ENCODE measurements at regions not wholly inside any gene's neighbourhood (a gene's known extent, or its start where the extent isn't known, plus 50 kb on each side); places are given as distances from the start of the nearest gene placed in this dataset.

DNA sequence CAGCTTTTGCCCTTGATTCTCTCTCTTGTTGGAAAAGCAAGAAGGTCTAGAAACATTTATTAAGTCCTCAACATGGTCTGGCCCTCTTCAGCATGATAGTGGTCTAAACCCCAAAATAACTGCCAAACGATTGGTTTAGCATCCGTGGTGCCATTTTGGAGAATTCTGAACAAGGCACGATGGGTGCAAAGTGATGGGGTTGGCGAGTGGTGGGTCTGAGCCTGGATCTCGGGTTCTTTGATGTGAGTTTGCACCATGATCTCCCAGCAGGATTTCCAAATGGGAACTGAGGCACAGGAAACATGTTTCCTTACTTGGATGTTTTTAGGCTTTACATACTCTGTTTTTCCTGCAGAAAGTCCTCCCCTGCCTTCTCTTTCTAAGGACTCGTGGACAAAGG, 240.3 kb downstream of the MYCN start:
- no peak for DNase-seq

DNA sequence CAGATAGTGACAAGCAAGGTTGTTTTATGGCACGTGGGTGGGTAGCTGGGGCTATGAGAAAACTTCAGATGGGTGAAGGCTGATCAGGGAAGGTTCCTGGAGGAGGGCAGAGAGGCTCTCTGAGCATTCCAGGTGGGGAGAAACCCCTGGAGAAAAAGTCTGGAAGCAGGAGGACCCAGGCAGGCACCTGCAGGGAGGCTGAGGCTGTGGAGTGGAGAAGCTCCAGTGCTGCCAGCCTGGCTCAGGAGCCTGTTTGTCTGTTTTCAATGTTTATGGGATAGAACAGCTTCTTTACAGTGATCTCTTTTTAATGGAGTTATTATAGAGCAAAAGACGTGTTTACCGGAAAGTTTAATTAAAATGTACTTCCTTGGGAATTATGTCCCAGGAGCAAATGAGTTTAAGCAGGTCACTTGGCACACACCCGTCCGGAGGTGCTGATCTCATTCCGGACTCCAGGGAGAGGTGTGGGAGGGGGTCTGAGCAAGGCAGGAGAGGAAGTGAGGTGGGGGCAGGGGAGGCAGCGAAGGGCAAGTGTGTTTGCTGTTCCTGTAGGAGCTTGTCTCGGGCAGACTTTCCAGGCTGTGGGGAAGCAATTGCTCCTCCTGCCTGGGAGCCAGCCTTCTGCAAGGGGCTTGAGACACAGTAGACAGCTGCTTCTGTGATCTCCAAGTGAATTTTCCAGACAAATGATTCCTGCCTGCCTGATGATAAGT, 239.5 kb downstream of the MYCN start:
- no peak for DNase-seq

DNA sequence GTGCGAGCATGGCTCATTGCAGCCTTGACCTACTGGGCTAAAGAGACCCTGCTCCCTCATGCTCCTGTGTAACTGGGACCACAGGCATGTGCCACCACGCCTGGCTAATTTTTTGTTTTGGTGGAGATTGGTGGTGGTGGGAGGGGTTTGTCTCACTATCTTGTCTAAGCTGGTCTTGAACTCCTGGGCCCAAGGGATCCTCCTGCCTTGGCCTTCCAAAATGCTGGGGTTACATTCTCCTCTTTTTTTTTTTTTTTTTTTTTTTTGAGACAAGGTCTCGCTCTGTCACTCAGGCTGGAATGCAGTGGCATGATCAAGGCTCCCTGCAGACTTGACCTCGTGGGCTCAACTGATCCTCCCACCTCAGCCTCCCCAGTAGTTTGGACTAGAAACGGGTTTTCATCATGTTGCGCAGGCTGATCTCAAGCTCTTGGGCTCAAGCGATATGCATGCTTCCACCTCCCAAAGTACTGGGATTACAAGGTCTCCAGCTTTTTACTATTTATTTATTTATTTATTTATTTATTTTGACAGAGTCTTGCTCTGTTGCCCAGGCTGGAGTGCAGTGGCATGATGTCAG, 238.3 kb downstream of the MYCN start:
- no peak for DNase-seq

DNA sequence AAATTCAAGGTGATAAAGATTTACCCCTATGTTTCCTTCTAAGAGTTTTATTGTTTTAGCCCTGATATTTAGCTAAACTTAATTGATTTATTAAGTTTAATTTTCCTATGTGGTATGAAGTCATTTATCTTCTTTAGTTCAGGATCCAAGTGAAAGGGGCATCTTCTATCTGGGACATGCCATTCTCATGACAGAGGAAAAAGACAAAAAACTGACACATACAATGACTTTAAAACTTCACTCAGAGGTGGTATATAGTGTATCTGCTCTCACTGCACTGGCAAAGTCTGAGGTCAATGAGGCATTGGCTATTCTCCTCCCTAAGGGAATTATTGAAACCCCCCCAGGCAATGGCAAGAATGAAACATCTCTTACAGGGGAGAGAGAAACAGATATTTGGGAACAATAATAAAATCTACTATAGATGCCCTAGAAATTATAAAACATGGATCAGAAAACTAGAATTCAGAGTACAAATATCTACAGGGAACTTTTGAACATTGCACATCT, 237.4 kb downstream of the MYCN start:
- no peak for DNase-seq

DNA sequence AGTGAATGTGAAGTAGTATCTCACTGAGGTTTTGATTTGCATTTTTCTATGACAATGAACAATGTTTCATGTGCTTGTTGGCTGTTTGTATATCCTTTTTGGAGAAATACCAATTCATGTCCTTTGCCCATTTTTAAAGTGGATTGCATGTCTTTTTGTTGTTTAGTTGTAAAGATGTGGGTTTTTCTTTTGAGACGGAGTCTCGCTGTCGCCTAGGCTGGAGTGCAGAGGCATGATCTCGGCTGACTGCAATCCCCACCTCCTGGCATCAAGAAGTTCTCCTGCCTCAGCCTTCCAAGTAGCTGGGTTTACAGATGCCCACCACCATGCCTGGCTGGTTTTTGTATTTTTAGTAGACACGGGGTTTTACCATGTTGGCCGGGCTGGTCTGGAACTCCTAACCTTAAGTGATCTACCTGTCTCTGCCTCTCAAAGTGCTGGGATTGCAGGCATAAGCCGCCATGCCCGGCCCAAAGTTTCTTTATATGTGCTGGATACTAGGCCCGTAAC, 236.7 kb downstream of the MYCN start:
- DNase-seq = no peak

DNA sequence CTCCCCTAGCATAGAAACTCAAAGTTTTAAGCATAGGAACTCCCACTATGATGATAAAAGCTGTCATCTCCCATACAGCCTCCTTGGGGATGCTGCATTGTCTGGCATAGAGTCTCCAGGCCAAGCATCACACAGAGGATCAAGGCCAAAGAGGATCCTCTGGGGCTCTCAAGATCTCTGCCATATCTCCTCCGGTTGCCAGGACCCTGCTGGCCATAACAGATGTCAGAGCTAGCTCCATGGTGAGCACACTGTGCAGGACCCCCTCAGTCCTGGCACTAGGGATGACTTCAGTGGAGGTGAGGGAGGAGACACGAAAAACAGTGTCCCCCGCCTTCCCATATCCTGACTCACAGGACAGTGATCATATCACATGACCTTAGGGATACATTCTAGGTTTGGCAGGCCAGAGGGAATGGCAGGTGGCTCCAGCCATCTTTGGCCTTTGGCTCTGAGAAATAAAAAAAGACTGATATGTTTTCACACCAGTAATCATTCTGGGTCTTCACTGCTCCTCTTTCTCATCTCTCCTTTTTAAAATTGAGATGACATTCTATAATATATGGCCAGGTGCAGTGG, 235.0 kb downstream of the MYCN start:
- no peak for DNase-seq

DNA sequence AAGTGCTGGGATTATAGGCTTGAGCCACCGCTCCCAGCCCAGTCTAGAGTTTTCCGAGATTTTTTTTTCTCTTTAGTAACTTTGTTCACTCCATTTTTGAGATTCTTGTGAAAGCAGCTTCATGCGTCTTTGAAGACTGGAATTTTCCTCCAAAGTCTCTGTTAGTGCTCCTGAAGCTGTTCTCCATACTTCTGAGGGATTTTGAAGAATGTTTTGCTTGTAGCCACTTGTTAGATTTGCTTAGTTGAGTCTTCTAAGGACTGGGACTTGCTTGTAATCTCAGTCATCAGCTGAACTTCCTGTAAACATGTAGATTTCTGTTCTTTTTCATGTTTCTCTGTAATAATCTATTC, 234.3 kb downstream of the MYCN start:
- no peak for DNase-seq

DNA sequence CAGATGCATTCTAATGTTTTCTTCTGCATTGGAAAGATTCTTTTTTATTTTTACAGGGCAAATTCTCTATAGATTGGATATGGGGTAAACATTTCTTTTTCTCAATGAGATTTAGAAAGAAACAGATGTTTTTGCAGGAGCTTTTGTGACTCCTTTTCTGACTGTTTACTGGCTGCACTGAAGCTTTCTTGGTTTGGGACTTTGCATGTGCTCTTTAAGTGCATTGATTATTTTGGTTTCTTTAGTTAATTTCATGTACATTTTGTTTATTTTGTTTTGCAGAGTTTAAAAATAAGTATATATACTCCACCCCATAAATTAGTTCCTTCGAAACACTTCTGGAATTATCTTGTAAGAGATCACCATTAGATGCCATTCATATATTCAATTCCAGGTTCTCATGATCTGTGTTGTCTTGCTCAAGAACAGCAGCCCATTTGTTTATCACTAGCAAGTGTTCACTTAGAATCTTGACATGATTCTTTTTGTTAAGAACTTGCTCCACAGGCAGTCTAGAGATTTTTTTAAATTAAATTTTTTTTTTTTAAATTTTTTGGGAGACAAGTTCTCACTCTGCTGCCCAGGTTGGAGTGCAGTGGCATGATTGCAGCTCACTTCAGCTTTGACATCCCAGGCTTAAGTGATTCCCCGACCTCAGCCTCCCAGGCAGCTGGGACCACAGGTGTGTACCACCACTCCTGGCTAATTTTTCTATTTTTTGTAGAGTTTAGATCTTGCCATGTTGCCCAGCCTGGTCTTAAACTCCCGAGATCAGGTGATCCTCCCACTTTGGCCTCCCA, 233.7 kb downstream of the MYCN start:
- DNase-seq = no peak

DNA sequence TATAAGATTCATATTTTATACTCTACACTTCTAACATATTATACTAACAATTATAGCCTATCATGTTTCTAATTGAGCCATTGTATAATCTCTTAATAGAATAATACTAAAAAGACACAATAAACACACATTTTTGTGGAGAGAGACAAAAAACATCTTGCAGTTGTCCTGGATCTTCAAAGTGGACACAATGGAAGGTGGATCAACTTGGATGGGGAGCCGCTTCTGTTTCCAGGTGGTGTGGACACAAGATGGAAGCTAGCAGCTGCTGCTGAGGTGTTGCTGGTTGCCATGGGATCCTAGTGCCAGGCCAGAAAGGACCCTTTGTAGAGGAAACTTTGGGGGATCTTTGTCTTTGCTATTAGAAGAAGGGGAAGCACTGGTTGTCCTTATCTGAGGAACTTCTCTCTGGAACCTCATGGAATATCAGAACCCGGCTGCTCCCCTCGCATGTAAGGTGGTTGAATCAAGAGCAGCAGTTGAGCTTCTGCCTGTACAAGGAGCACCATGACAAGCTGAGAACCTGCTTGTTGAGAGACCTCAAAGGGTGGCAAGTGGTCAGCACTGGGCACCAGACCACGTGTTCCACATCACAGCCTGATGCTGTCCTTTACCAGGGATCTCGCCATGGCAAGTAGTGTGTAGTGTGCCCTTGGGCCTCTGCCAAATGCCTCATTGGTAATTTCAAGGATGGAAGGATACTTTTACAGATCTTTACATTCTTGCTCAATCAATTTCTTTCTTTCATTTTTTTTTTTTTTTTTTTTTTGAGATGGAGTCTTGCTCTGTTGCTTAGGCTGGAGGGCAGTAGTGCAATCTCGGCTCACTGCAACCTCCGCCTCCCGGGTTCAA, 232.2 kb downstream of the MYCN start:
- DNase-seq = no peak

DNA sequence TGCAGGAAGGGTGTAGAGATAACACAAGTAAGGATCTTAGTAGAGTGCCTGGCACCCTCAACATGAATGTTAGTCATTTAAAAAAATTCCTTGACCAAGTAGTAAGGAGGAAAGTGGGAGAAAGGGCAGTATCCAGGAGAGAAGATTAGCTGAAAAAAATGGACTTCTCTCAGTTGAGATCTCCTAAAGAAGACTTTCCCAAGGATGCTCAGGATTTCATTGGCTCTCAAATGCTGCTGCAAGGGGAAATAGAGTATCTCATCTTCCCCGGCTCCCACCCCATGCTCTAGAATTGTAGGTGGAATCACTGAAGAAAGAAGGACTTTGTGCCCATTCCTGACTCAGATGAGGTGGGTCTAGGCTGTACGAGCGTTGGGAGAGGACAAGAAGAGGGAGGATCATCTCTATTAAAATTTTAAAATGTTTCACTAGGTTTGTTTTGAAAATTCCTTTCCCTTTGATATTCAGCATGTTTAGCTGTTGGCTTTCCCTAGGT, 231.1 kb downstream of the MYCN start:
- no peak for DNase-seq

DNA sequence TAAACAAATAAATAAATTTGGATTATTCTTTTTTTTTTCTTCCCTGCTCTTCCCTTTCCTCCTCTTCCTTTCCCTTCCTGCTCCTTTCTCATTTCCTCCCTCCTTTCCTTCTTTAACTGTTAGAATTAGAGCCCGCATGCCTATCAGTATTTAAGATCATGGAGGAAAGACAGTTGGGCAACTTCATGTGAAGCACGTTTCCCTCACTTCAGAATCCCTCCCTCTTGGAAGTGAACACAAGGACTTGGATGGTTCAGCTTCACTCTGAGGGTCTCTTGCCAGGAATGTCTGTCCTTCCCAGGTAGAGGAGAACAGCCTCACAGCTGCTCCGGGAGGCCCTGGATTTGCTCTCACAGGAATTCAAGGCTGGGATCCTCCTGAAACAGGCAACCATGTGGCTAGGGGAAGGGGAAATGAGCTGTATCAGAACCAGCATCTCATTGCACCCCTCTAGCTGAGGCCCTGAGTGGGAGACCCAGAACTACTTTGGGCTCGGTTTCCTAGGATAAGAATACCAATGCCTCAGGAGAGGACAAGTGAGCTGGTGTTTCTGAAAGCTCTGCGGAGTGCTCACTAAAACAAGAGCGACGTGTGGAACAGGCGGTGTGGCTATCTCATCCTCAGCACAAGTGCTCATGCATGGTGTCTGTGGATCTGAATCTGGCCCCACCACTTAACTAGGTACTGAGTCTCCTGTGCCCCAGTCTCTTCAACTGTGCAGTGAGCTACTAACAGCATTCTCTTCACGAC, 230.5 kb downstream of the MYCN start:
- no peak for DNase-seq

DNA sequence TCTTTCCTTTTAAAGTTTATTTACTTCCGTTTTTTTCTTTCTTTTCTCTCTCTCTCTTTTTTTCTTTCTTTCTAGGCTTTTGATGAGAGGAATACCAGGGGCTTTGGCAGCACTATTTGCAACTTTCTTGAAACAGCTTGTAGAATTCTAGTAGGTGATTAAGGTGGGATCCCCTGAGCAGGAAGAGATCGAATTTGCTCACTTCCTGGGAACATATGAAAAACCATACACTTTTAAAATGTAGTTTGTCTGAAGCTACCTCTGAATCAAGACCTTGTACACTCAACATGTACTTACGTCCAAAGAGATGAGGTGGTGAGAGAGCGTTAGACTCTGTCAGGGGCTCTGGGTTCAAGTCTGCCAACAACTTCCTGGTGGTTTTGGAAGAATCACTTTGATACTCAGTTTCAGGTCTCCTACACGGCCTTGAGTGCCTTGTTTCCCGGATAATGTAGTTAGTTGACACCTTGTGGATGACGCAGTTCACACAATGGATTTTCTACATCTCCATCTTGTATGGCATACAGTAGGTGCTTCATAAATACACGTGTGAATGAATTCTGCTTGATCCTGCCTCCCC, 229.1 kb downstream of the MYCN start:
- DNase-seq = no peak

DNA sequence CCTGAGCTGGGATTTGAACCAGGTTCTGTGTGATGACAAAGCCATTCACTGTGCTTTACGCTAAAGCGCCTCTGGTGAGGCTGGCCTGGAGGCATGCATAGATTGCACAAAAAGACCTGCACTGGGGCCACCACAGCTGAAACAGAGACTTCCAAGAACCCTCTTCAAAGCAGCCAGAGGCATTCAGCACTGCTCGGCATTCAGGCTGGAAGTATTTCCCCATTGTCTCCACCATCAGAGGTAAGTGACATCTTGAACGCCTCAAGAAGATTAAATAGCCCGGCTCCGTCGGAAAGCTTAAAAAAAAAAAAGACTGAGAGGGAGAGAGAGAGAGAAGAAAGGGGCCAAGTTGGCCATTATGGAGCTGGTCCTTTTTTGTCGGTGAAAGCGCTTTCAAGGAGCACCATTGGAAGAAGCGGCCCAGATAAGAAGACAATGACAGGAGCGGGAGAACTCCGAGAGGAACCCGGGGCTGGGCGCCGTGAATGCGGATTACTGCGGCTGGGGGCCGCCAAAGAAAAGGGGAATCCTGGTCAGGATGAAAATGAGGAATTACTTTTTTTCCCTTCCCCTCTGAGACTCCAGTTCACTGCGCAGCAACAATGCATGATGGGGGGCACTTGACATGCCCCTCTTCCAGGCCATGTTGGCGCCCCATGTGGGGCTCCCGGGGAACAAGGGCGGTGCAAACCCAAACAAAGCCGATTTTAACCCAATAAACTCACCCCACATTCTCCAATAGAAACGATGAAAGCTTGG, 228.3 kb downstream of the MYCN start:
- DNase-seq = no peak

DNA sequence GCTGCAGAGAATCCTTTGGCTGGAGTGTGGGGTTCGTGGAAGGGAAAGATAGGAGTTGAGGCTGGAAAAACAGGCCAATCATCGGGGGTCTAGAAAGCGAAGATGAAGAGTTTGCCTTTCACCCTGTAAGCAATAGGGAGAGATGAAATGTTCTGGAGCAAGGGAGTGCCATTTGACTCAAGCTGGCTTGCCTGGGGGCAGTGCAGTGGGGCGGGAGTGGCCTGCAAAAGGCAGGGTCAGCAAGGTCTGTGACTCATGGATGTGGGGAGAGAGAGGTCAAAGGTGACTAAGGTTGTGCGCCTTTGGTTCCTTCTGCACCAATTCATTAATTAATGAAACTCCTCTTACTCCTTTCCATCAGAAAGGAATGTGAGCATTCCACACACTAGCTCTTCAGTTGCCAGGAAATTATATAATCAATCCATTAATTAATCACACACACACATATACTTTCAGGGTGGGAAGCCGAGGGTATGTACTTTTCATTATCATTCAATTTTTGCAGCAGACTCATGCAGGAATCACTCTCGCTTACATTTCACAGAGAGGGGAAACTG, 227.6 kb downstream of the MYCN start:
- DNase-seq = no peak

DNA sequence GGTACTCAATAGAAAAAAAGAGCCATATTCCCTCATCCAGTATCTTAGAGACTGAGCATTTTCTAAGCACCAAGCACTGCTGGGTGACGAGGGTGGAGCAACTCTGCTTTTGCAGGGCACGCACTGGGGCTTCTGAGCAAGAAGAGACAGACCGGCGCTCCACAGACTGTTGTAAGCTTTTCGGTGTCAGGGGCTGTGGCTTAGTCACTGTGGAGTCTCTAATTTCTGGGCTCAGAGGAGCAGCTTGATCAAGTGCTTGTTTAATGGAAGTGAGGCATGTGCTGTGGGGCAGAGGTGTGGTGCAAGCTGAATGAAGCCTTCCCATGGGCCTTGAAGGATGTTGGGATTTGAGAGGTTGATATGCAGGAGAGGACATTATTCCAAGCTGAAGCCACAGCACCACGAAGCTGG, 227.1 kb downstream of the MYCN start:
- DNase-seq = no peak

DNA sequence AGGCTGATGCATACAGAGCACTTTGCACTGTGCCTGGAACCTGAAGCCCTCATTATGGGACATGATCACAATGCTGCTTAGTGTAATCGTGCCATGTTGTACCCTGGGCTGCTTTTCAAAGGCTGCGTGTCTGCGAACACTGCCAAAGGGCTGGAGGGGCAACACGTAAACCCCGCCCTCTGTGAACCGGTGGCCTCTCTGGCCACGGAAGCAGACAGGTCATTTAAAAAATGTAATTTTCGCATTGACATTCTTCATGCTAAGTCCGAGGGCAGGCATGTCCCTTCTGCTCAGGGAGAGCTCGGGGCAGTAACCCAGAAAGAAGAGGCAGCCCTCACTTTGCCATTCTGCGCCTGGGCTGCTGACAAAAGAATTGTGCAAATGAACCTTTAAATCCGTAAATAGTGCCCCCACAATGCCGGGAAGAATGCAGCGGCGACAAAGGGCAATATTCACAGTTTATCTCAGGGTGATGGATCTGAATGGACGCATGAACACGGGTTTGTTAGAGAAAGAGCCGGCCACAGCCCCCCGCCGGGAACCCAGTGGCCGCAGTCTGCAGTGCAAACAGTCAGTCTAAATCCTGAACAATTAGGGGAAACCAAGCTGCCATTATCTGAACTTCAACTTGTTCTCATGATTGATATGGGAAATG, 226.1 kb downstream of the MYCN start:
- no peak for DNase-seq

DNA sequence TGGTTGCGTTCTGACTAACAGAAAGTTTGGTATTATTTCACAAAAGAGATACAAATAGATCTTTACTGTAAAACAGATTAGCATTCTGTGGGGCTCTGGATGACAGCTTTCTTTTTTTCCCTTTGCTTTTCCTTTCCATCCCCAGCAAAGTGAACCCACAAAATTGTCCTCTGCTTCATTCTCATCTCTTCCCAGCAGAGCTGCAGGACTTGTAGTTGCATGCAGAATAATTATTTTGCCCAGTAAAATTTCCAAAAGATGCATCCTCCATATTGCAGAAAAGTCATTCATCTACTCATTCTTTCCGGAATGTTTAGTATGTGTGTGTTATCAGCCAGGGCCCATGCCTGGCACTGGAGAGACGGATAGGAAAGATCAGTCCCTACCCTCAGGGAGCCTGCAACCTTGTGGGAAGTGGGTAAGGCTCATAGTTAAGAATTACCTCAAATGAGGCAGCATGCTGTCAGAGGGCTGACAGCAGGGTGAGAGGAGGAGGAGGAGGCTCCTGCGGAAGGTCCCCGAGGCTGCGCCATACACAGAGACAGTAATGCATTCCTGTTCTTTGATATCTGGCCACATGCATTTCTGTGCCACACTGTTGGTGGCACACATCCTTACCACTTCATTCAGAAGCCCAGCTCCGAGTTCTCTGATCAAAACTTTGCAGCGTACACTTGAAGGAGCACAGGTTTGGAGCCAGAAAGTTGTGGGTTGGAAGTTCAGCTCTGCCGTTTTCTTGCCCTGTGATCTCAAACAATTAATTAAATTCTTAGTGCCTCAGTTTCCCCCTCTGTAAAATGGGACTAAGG, 225.4 kb downstream of the MYCN start:
- DNase-seq = no peak

DNA sequence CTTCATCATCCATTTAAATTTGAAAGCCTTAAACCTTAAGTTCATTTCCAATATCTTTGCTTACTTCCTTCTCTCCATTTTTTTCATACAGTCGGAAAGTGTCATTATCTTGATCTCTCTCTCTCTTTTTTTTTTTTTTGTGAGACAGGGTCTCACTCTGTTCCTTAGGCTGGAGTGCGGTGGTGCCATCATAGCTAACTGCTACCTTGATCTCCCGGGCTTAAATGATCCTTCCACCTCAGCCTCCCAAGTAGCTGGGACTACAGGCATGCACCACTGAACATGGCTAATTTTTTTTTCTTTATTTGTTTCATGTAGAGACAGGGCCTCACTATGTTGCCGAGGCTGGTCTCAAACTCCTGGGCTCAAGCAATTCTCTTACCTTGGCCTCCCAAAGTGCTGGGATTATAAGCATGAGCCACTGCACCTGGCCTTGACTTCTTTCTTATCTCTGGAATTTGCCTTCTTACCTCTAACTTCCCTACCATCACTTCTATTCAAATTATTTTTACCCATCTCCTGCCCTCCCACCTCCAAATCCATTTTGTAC, 222.2 kb downstream of the MYCN start:
- DNase-seq = no peak
